ENCODE measurements at regions not wholly inside any gene's neighbourhood (a gene's known extent, or its start where the extent isn't known, plus 50 kb on each side); places are given as distances from the start of the nearest gene placed in this dataset.

DNA sequence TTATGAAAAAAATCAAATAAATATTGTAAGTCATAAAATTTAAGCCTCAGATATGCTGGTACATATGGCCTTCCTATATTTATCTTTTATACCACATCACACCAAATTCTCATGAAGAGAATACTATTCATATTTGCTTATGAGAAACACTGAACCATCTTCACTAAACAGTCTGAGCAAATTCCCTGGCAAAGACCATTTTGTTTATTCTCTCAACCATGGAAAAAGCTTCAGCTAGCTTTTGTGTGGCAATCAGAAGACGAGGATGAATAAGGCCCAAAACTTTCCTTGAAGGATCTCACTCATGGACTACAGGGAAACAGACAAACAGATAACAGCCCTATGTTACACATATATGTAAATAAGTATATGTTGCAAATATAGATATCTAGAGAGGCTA is 252.1 kb downstream of the TMX3 start:
- Mint-ChIP-seq H3K9me3 (ENCODE audit: unreplicated experiment) (peaks cover 1% of the 10 kb centered on the region), H3K4me3 (ENCODE audit: unreplicated experiment) (no peak overlapping the region), H3K27ac (ENCODE audit: unreplicated experiment) (no peak overlapping the region), H3K27me3 (ENCODE audit: unreplicated experiment) (no peaks in the 10 kb centered on the region), H3K36me3 (ENCODE audit: unreplicated experiment) (no peaks in the 10 kb centered on the region), H3K4me1 (ENCODE audit: low read depth, unreplicated experiment) (peaks cover 26% of the 10 kb centered on the region)
- no peak for TF ChIP-seq CTCF (IDR thresholded peaks at IDR 0.05; ENCODE audit: partially characterized antibody, unreplicated experiment)
- DNase-seq: no peak

DNA sequence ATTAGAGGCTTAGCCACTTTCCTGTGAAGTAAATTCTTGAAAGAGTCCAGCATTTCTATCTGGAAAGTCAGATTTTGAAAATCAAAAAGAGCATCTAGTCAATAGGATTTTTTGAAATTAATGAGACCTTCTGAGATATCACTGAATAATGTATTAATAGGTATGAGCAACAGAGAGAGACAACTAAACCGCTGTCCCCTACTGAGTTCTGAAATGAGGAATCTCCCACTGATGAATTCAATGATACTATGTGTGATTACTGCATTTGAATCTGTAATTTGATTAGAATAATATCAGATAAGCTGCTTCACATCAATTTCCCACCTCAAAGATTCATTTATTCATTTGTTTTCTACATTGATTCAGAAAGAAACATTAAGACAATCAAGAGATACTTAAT is 252.8 kb downstream of the TMX3 start:
- DNase-seq: no peak
- no peak overlapping the region for H3K4me3 Mint-ChIP-seq (ENCODE audit: unreplicated experiment)
- H3K27me3 Mint-ChIP-seq (ENCODE audit: unreplicated experiment): no peaks in the 10 kb centered on the region
- peaks cover 24% of the 10 kb centered on the region for H3K4me1 Mint-ChIP-seq (ENCODE audit: low read depth, unreplicated experiment)
- no peak for TF ChIP-seq CTCF (IDR thresholded peaks at IDR 0.05; ENCODE audit: partially characterized antibody, unreplicated experiment)
- H3K36me3 Mint-ChIP-seq (ENCODE audit: unreplicated experiment): no peaks in the 10 kb centered on the region
- peaks cover 1% of the 10 kb centered on the region for H3K9me3 Mint-ChIP-seq (ENCODE audit: unreplicated experiment)
- H3K27ac Mint-ChIP-seq (ENCODE audit: unreplicated experiment): no peak overlapping the region

DNA sequence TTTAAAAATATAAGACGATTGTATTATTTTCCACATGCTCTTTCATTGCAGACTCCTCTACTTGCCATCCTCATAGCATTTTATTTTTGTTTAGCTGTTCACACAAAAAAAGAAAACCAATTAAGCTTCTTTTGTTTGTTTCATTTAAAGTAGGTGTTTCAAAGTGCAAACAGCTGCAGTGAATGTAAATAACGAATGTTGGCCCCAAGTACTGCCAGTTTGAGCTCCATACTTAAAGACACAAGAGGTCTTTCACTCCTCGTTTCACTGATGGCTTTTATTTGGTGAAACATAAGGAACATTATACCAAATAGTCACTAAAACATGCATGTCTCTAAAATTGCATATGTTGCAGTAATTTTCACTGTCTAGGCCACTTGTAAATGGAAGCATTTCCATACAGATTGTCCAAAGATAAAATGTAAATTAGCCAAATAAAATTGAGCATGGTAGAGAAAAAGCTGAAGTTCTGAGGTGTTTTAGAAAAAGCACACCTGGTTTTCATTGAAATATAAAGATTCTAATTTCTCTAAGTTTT is 253.4 kb downstream of the TMX3 start:
- no peak for TF ChIP-seq CTCF (IDR thresholded peaks at IDR 0.05; ENCODE audit: partially characterized antibody, unreplicated experiment)
- Mint-ChIP-seq H3K4me3 (ENCODE audit: unreplicated experiment) (no peak overlapping the region), H3K36me3 (ENCODE audit: unreplicated experiment) (no peaks in the 10 kb centered on the region), H3K4me1 (ENCODE audit: low read depth, unreplicated experiment) (peaks cover 27% of the 10 kb centered on the region), H3K9me3 (ENCODE audit: unreplicated experiment) (peaks cover 1% of the 10 kb centered on the region), H3K27me3 (ENCODE audit: unreplicated experiment) (no peaks in the 10 kb centered on the region), H3K27ac (ENCODE audit: unreplicated experiment) (no peak overlapping the region)
- no peak for DNase-seq

GRCh38 chr18:68459968-68460367 is 254.9 kb downstream of the TMX3 start:
- no peaks in the 10 kb centered on the region for H3K36me3 Mint-ChIP-seq (ENCODE audit: unreplicated experiment)
- H3K9me3 Mint-ChIP-seq (ENCODE audit: unreplicated experiment): peaks cover 1% of the 10 kb centered on the region
- no peak overlapping the region for H3K27ac Mint-ChIP-seq (ENCODE audit: unreplicated experiment)

GRCh38 chr18:68456985-68457384 is 257.9 kb downstream of the TMX3 start:
- H3K4me3 Mint-ChIP-seq (ENCODE audit: unreplicated experiment): no peak overlapping the region
- peaks cover 24% of the 10 kb centered on the region for H3K4me1 Mint-ChIP-seq (ENCODE audit: low read depth, unreplicated experiment)
- H3K36me3 Mint-ChIP-seq (ENCODE audit: unreplicated experiment): no peaks in the 10 kb centered on the region
- TF ChIP-seq CTCF (IDR thresholded peaks at IDR 0.05; ENCODE audit: partially characterized antibody, unreplicated experiment): no peak
- peaks cover 1% of the 10 kb centered on the region for H3K9me3 Mint-ChIP-seq (ENCODE audit: unreplicated experiment)
- H3K27me3 Mint-ChIP-seq (ENCODE audit: unreplicated experiment): no peaks in the 10 kb centered on the region
- H3K27ac Mint-ChIP-seq (ENCODE audit: unreplicated experiment): no peak overlapping the region
- DNase-seq: no peak

More at GRCh38 chr18:68459968-68460367, 254.9 kb downstream of the TMX3 start:
- no peak overlapping the region for H3K4me3 Mint-ChIP-seq (ENCODE audit: unreplicated experiment)
- no peaks in the 10 kb centered on the region for H3K27me3 Mint-ChIP-seq (ENCODE audit: unreplicated experiment)
- peaks cover 27% of the 10 kb centered on the region for H3K4me1 Mint-ChIP-seq (ENCODE audit: low read depth, unreplicated experiment)
- TF ChIP-seq CTCF (IDR thresholded peaks at IDR 0.05; ENCODE audit: partially characterized antibody, unreplicated experiment): no peak
- no peak for DNase-seq

Measured in glutamatergic neuron (in vitro differentiated cells).